ENCODE measurements at regions not wholly inside any gene's neighbourhood (a gene's known extent, or its start where the extent isn't known, plus 50 kb on each side); places are given as distances from the start of the nearest gene placed in this dataset.

DNA sequence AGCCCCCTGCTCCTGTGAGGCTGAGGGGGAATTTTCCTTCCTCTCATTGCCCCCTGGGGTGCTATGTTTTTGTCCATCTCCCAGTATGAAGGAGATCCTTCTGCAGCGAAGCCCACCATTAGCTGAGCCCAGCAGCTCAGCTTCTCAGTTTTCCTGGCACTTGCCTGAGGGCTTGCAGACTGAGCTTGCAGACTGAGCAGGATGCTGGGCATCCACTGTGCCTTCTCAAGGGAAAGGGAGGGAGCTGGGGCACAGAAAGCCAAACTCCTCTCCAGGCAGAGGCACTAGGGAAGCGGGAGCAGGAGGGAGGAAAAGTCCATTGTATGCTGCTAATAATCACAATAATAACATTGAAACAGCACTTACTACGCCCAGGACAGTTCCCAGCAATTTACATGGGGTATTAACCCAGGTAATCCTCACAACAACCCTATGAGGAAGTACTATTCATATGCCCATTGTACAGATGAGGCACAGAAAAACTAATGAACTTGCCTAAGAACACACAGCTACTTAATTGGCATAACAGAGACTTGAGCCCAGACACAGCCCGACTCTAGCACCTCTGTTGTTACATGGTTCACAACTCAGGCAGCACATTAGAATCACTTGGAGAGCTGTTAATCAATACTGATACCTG, 86.9 kb upstream of the SSBP2 start:
- ChIA-PET CTCF (interaction anchor here (1.4 to 2.0 kb wide), 4 partner anchors 12 to 82 kb away, joined by 3 to 10 read pairs (median 6); no protein-coding TSS in a partner anchor), POLR2A (ENCODE audit: unreplicated experiment) (no interaction called here)
- Histone ChIP-seq H3K14ac (replicated peaks; ENCODE audit: low read depth, low read length) (no peak overlapping the region), H3K27ac (ENCODE audit: insufficient read depth, low read length) (no peak overlapping the region), H2AK5ac (ENCODE audit: low read depth, low read length) (no peak overlapping the region), H2AK9ac (replicated peaks; ENCODE audit: low read depth, low read length, poor library complexity) (no peak overlapping the region), H4K20me1 (ENCODE audit: insufficient read depth, low read length) (no peaks in the 10 kb centered on the region), H4K91ac (ENCODE audit: insufficient read depth, low read depth, low read length) (no peak overlapping the region), H3K9me1 (ENCODE audit: insufficient read depth, low read length) (no peaks in the 10 kb centered on the region), H3K4me2 (ENCODE audit: low read depth, low read length) (no peak overlapping the region), H3K9me3 (ENCODE audit: control insufficient read depth, insufficient read depth, low read length) (no peaks in the 10 kb centered on the region), H3K18ac (ENCODE audit: low read depth, low read length) (no peak overlapping the region), H3K36me3 (ENCODE audit: control insufficient read depth, insufficient read depth, low read length) (no peaks in the 10 kb centered on the region), H3K27me3 (ENCODE audit: control insufficient read depth, insufficient read depth, low read length) (no peaks in the 10 kb centered on the region), H4K5ac (ENCODE audit: low read depth, low read length) (no peak overlapping the region), H3K79me1 (ENCODE audit: low read depth in 1 of 2, low read length in 2 of 2) (no peaks in the 10 kb centered on the region), H3K4me1 (ENCODE audit: control insufficient read depth, insufficient read depth, low read length) (no peaks in the 10 kb centered on the region), H2AFZ (replicated peaks; ENCODE audit: low read length, poor library complexity) (peak overlapping the region; percentile 16), H3K23ac (ENCODE audit: low read depth, low read length) (no peak overlapping the region), H2BK5ac (ENCODE audit: low read depth, low read length, poor library complexity, severe bottlenecking) (no peak overlapping the region), H3K4me3 (ENCODE audit: insufficient read depth, low read depth, low read length) (no peak overlapping the region), H3K56ac (ENCODE audit: extremely low read depth, insufficient read depth, low read length) (no peak overlapping the region), H2BK120ac (ENCODE audit: low read depth, low read length) (no peak overlapping the region), H3K4ac (ENCODE audit: low read depth, low read length) (no peak overlapping the region), H3K9ac (ENCODE audit: low read depth, low read length) (no peak overlapping the region), H2BK15ac (ENCODE audit: low read depth, low read length) (no peak overlapping the region), H4K8ac (ENCODE audit: low read depth in 2 of 2, low read length in 2 of 2) (no peak overlapping the region), H2BK20ac (ENCODE audit: low read depth, low read length) (no peak overlapping the region)
- DNase-seq = no peak
- in situ Hi-C loops (cut with MboI; ENCODE audit: low sequenced_read_pairs) = no loop called here
- no peak for ATAC-seq (ENCODE audit: low read depth)
- intact Hi-C loops (cut with micrococcal nuclease) = loop anchor here (5.0 kb wide), 2 partner anchors 330 to 410 kb away; no protein-coding TSS in a partner anchor
- 80% methylated on average over 1 of the region's 4 CpGs; no CpG with 5 or more reads in 1 of the 2 experiments for WGBS, 2 experiments (ENCODE audit: extremely low coverage in 2 of 2, insufficient read length in 1 of 2)
- BruUV-seq (replicated peaks) = no TSS peak
- dilution Hi-C loops (cut with HindIII; ENCODE audit: low sequenced_read_pairs, unreplicated experiment) = no loop called here
- TF ChIP-seq POLR2A (IDR thresholded peaks at IDR 0.05; ENCODE audit: low read depth, low read length) (no peak), MAFK (IDR thresholded peaks at IDR 0.05; ENCODE audit: low read depth, low read length) (no peak), MAZ (IDR thresholded peaks at IDR 0.05; ENCODE audit: borderline replicate concordance, low read depth, low read length) (no peak), SMC3 (IDR thresholded peaks at IDR 0.05; ENCODE audit: low read depth, low read length) (no peak), CTCF (conservative IDR thresholded peaks at IDR 0.05; ENCODE audit: low read depth, low read length) (no peak), FOS (IDR thresholded peaks at IDR 0.05; ENCODE audit: low read depth, low read length) (no peak), CEBPB (IDR thresholded peaks at IDR 0.05; ENCODE audit: low read depth, low read length) (no peak), BHLHE40 (IDR thresholded peaks at IDR 0.05; ENCODE audit: low read depth, low read length) (no peak), RAD21 (IDR thresholded peaks at IDR 0.05; ENCODE audit: low read length) (no peak), MXI1 (IDR thresholded peaks at IDR 0.05; ENCODE audit: borderline replicate concordance, low read depth, low read length) (no peak), RFX5 (IDR thresholded peaks at IDR 0.05; ENCODE audit: low read depth, low read length) (no peak), CHD1 (IDR thresholded peaks at IDR 0.05; ENCODE audit: low read depth, low read length) (no peak)
- TF ChIP-seq, protein P1, sequence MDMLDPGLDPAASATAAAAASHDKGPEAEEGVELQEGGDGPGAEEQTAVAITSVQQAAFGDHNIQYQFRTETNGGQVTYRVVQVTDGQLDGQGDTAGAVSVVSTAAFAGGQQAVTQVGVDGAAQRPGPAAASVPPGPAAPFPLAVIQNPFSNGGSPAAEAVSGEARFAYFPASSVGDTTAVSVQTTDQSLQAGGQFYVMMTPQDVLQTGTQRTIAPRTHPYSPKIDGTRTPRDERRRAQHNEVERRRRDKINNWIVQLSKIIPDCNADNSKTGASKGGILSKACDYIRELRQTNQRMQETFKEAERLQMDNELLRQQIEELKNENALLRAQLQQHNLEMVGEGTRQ (IDR thresholded peaks at IDR 0.05; ENCODE audit: low read depth, low read length) = no peak
